Mononuclear cell (primary cell): ENCODE measurements at regions not wholly inside any gene's neighbourhood (a gene's known extent, or its start where the extent isn't known, plus 50 kb on each side); places are given as distances from the start of the nearest gene placed in this dataset.

ENCODE experiments used
- H3K27me3 ChIP-seq: 2 replicates; pipeline ENCODE4 v1.6.0; 2011; ENCODE audit warnings: low read length, control low read depth; ENCODE audit not compliant: insufficient read depth
- H3K4me1 ChIP-seq: 2 replicates; pipeline ENCODE4 v1.5.1; 2011; ENCODE audit warnings: mild to moderate bottlenecking, low read length, control low read depth; ENCODE audit not compliant: insufficient read depth
- H3K4me3 ChIP-seq: 2 replicates; pipeline ENCODE4 v1.5.1; 2011; ENCODE audit warnings: mild to moderate bottlenecking, low read length, moderate library complexity
- H3K9me3 ChIP-seq: 2 replicates; pipeline ENCODE4 v1.5.1; 2011; ENCODE audit warnings: low read depth, mild to moderate bottlenecking, control low read depth, low read length

DNA sequence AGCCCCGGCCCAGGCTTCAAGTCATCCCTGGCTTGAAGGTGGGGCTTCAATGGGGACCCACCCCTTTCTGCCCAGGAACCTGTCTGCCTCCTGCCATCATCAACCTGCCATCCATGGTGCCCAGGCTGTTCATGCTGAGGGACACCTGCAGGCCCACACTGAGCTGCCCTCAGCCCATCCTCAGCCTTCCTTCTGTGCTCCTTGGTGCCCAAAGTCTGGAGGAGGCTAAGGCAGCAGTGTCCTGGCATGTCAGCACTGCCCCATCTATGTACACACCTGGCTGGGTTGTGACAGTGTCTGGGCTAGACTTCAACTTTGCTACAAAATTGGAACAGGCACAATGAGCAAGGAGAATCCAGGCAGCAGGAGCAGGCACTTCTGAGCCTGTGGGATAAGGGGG is 745.3 kb upstream of the EPHA6 start:
- Histone ChIP-seq H3K4me3 (no peak overlapping the region), H3K27me3 (no peaks in the 10 kb centered on the region), H3K9me3 (peaks cover 8% of the 10 kb centered on the region), H3K4me1 (no peaks in the 10 kb centered on the region)

DNA sequence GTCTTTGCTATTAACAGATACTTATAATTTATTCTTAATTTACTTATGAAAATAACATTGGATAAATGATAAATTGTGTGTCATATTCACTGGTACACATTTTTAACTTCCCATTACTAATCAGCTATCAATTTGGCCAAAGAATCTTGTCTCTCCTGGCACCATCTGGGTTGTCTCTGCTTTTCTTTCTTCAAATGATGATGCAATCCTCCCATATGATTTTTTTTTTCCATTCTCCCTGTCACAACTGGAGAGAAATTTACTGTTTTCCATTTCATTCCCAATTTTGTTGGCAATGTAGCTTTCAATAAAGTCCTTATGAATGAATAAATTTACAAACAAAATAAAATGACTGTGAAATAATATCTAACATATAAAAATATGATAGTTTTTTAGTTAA is 743.7 kb upstream of the EPHA6 start:
- Histone ChIP-seq H3K4me3 (no peak overlapping the region), H3K4me1 (no peaks in the 10 kb centered on the region)

DNA sequence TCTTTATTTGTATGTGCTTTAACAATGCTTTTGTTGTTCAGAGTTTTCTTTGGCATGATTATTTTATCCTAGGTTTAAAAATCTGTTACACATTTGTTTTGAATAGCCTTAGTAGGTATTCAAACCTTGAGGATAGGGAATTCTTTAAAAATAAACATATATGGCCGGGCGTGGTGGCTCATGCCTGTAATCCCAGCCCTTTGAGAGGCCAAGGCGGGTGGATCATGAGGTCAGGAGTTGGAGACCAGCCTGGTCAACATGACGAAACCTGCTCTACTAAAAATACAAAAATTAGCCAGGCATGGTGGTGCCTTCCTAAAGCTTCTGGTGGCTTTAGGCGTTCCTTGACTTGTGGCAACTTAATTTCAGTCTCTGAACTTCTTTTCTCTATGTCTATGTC is 743.3 kb upstream of the EPHA6 start:
- Histone ChIP-seq H3K4me3 (no peak overlapping the region), H3K4me1 (no peaks in the 10 kb centered on the region), H3K9me3 (peaks cover 3% of the 10 kb centered on the region), H3K27me3 (no peaks in the 10 kb centered on the region)

More for the DNA sequence above, 743.7 kb upstream of the EPHA6 start:
- Histone ChIP-seq H3K9me3 (peaks cover 7% of the 10 kb centered on the region), H3K27me3 (no peaks in the 10 kb centered on the region)

DNA sequence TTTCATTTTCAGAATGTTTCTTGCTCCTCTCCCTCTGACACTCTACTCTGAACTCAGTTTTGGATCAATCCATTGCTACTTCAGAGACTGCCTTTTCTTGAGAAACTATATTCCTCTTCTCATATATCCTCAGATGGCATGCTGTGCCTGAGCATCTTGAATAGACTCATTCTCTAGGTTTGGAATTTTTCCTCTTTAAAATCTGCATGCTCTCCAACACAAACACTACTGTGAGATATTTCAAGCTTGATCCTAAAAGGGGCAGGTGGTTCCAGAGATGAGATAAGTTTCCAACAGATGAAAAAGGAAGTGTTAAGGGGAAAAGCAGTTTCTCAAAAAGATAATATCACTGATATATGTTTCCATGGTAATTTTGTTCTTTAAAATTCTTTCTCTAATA is 742.2 kb upstream of the EPHA6 start:
- Histone ChIP-seq H3K4me3 (no peak overlapping the region), H3K4me1 (no peaks in the 10 kb centered on the region), H3K9me3 (no peaks in the 10 kb centered on the region), H3K27me3 (no peaks in the 10 kb centered on the region)

DNA sequence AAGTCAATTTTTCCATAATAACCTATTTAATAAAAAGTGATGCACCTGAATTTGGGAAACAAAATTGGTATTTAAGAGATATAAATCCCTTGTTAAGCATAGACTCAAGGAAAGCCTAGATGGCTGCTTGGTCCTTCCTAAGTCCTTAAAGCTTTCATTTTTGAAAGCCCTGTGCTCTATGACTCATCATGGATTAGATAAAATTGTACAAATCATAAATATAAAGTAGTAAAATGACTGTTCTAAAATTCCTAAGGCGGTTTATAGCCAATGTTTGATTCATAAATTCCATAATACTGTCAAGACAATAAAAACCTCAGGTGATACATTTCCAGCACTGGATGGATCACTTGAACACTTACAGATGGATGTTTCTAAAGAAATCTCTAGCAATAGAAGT is 730.8 kb upstream of the EPHA6 start:
- Histone ChIP-seq H3K4me1 (no peaks in the 10 kb centered on the region), H3K9me3 (peaks cover 9% of the 10 kb centered on the region), H3K4me3 (no peak overlapping the region), H3K27me3 (no peaks in the 10 kb centered on the region)

DNA sequence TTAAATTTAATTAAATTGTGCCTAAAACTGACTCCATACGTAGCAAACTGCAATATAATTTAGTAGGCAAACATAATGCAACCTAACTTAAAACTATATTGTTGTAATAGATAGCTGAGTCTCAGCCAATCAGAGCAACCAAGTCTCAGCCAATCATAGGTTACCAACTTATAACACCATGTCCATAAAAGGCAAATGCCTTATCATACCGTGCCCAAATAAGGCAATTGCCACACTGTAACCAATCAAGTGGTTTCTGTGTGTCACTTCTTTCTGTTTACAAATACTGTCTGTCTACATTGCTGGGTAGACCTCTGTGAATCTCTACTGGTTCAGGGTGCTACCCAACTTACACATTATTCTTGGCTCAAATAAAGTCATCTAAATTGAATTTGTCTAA is 728.4 kb upstream of the EPHA6 start:
- H3K4me3 ChIP-seq: no peak overlapping the region

DNA sequence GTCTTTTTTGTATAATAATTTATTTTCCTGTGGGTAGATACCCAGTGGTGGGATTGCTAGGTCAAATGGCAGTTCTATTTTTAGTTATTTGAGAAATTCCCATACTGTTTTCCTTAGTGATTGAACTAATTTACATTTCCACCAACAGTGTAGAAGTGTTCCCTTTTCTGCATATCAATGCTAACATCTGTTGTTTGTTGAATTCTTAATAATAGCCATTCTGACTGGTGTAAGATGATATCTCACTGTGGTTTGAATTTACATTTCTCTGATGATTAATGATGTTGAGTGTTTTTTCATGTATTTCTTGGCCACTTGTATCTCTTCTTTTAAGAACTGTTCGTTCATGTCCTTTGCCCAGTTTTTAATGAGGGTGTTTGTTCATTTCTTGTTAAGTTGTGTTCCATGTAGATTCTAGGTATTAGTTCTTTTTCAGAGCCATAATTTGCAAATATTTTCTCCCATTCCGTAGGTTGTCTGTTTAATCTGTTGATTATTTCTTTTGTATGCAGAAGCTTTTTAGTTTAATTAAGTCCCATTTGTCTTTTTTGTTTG is 713.3 kb upstream of the EPHA6 start:
- H3K27me3 ChIP-seq: no peaks in the 10 kb centered on the region
- no peak overlapping the region for H3K4me3 ChIP-seq
- H3K9me3 ChIP-seq: peaks cover 4% of the 10 kb centered on the region
- H3K4me1 ChIP-seq: no peaks in the 10 kb centered on the region

More for the DNA sequence above, 728.4 kb upstream of the EPHA6 start:
- Histone ChIP-seq H3K27me3 (no peaks in the 10 kb centered on the region), H3K9me3 (peaks cover 9% of the 10 kb centered on the region), H3K4me1 (no peaks in the 10 kb centered on the region)

DNA sequence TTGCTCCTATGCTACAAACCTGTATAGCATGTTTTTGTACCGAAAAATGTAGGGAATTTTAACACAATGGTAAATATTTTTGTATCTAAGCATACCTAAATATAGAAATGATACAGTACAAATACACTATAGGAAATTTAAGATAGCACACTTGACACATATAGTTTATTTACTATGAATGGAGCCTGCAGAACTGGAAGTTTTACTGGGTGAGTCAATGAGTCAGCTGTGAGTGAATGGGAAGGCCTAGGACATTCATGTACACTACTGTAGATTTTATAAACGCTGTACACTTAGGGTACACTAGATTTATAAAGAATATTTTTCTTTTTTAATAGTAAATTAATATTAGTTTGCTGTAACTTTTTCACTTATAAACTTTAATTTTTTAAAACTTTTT is 707.7 kb upstream of the EPHA6 start:
- H3K4me1 ChIP-seq: no peaks in the 10 kb centered on the region
- no peaks in the 10 kb centered on the region for H3K27me3 ChIP-seq
- peaks cover 4% of the 10 kb centered on the region for H3K9me3 ChIP-seq
- H3K4me3 ChIP-seq: no peak overlapping the region
